Mesothelial cell of epicardium (in vitro differentiated cells): ENCODE measurements at regions not wholly inside any gene's neighbourhood (a gene's known extent, or its start where the extent isn't known, plus 50 kb on each side); places are given as distances from the start of the nearest gene placed in this dataset.

Experiments used
- DNase-seq, 2 experiments: peaks; one replicate each; pipeline ENCODE4 v3.0.0; 2021; ENCODE audit warnings: low spot score in 2 of 2; ENCODE audit not compliant: unreplicated experiment in 2 of 2
- H3K27ac Mint-ChIP-seq: 2 replicates; pipeline ENCODE4 v1.8.0; 2021; ENCODE audit warnings: mixed read lengths
- H3K27me3 Mint-ChIP-seq: 2 replicates; pipeline ENCODE4 v1.8.0; 2021; ENCODE audit warnings: low read depth, mixed read lengths
- H3K36me3 Mint-ChIP-seq: 2 replicates; pipeline ENCODE4 v1.8.0; 2021; ENCODE audit warnings: mixed read lengths
- H3K4me1 Mint-ChIP-seq: 2 replicates; pipeline ENCODE4 v1.8.0; 2021; ENCODE audit warnings: mixed read lengths
- H3K4me3 Mint-ChIP-seq: 2 replicates; pipeline ENCODE4 v1.8.0; 2021; ENCODE audit warnings: mild to moderate bottlenecking, moderate library complexity, mixed read lengths
- H3K9me3 Mint-ChIP-seq: 2 replicates; pipeline ENCODE4 v1.8.0; 2021; ENCODE audit warnings: mixed read lengths
- CTCF ChIP-seq: fragments of 200-600 bp; sonication (generic); IDR thresholded peaks from one replicate; pipeline ENCODE4 v1.5.0; 2021; ENCODE audit warnings: antibody characterized with exemption; ENCODE audit not compliant: unreplicated experiment

- peaks cover 15% of the 10 kb centered on the region for H3K4me1 Mint-ChIP-seq
- H3K27me3 Mint-ChIP-seq, result no peaks in the 10 kb centered on the region
- no peak overlapping the region for H3K27ac Mint-ChIP-seq
- H3K36me3 Mint-ChIP-seq, result no peaks in the 10 kb centered on the region
- TF ChIP-seq CTCF, result no peak
- no peaks in the 10 kb centered on the region for H3K9me3 Mint-ChIP-seq
- no peak overlapping the region for H3K4me3 Mint-ChIP-seq
- no peak for DNase-seq
Observed at GRCh38 chr6:11323666-11324452, 91.4 kb upstream of the NEDD9 start.

- Mint-ChIP-seq H3K9me3 (no peaks in the 10 kb centered on the region), H3K4me1 (peaks cover 21% of the 10 kb centered on the region), H3K27ac (no peak overlapping the region), H3K27me3 (no peaks in the 10 kb centered on the region), H3K4me3 (no peak overlapping the region), H3K36me3 (no peaks in the 10 kb centered on the region)
- TF ChIP-seq CTCF, result no peak
- DNase-seq, result no peak
Observed at GRCh38 chr6:11322252-11322885, 89.9 kb upstream of the NEDD9 start.

GRCh38 chr6:11320914-11321597 is 88.6 kb upstream of the NEDD9 start:
- H3K27me3 Mint-ChIP-seq, result no peaks in the 10 kb centered on the region
- no peaks in the 10 kb centered on the region for H3K36me3 Mint-ChIP-seq
- no peaks in the 10 kb centered on the region for H3K9me3 Mint-ChIP-seq
- H3K4me1 Mint-ChIP-seq, result peaks cover 24% of the 10 kb centered on the region
- no peak for TF ChIP-seq CTCF
- DNase-seq, result no peak
- H3K27ac Mint-ChIP-seq, result no peak overlapping the region
- H3K4me3 Mint-ChIP-seq, result no peak overlapping the region

GRCh38 chr6:11318835-11319813 is 86.7 kb upstream of the NEDD9 start:
- DNase-seq, result no peak
- no peaks in the 10 kb centered on the region for H3K36me3 Mint-ChIP-seq
- no peak overlapping the region for H3K27ac Mint-ChIP-seq
- no peaks in the 10 kb centered on the region for H3K9me3 Mint-ChIP-seq
- H3K4me1 Mint-ChIP-seq, result peaks cover 17% of the 10 kb centered on the region
- TF ChIP-seq CTCF, result no peak
- no peak overlapping the region for H3K4me3 Mint-ChIP-seq
- no peaks in the 10 kb centered on the region for H3K27me3 Mint-ChIP-seq
